Keratinocyte (primary cell): ENCODE measurements at regions not wholly inside any gene's neighbourhood (a gene's known extent, or its start where the extent isn't known, plus 50 kb on each side); places are given as distances from the start of the nearest gene placed in this dataset.

Source experiments
- DNase-seq: peaks from one replicate; pipeline ENCODE4 v3.0.0-alpha.2; 2011; ENCODE audit warnings: low read depth, missing footprints, low spot score
- FAIRE-seq: peaks from 2 replicates; lab custom pipeline; 2011; peaks lifted over from hg19 to GRCh38; lab: Jason Lieb, UNC
- H2AFZ ChIP-seq: 2 replicates; pipeline ENCODE4 v1.6.0; 2012; ENCODE audit warnings: low read length, control low read depth, inconsistent platforms; ENCODE audit not compliant: control insufficient read depth
- H3K27ac ChIP-seq: 2 replicates; pipeline ENCODE4 v1.5.1; 2011; ENCODE audit warnings: low read length; ENCODE audit not compliant: control insufficient read depth, insufficient read depth
- H3K27me3 ChIP-seq: 3 replicates; pipeline ENCODE4 v1.6.0; 2011; ENCODE audit warnings: low read length; ENCODE audit not compliant: control insufficient read depth, insufficient read depth; ENCODE audit errors: extremely low read depth
- H3K36me3 ChIP-seq, 2 experiments: 2 replicates in 1 of 2; 3 replicates in 1 of 2; pipeline ENCODE4 v1.5.1; 2011; ENCODE audit warnings: low read length in 2 of 2, mild to moderate bottlenecking in 1 of 2; ENCODE audit not compliant: control insufficient read depth in 2 of 2, insufficient read depth in 2 of 2; ENCODE audit errors: extremely low read depth in 1 of 2
- H3K4me1 ChIP-seq: 3 replicates; pipeline ENCODE4 v1.5.1; 2011; ENCODE audit warnings: low read length; ENCODE audit not compliant: control insufficient read depth, insufficient read depth; ENCODE audit errors: extremely low read depth
- H3K4me2 ChIP-seq: 3 replicates; pipeline ENCODE4 v1.6.0; 2011; ENCODE audit warnings: low read depth, low read length; ENCODE audit not compliant: control insufficient read depth, insufficient read depth; ENCODE audit errors: extremely low read depth
- H3K4me3 ChIP-seq, 3 experiments: fragments of 200-600 bp in 1 of 3; sonication (generic) in 1 of 3; 2 replicates in 2 of 3; 3 replicates in 1 of 3; pipeline ENCODE4 v1.5.1; 2011 to 2016; ENCODE audit warnings: low read length in 3 of 3, mild to moderate bottlenecking in 3 of 3, control low read depth in 2 of 3, inconsistent platforms in 1 of 3, low read depth in 1 of 3, mixed read lengths in 1 of 3, mixed run types in 1 of 3, moderate library complexity in 1 of 3; ENCODE audit not compliant: control insufficient read depth in 2 of 3, insufficient read depth in 2 of 3; ENCODE audit errors: extremely low read depth in 1 of 3
- H3K79me2 ChIP-seq: 2 replicates; pipeline ENCODE4 v1.6.0; 2012; ENCODE audit warnings: low read length; ENCODE audit not compliant: control insufficient read depth, insufficient read depth
- H3K9ac ChIP-seq: 3 replicates; pipeline ENCODE4 v1.6.0; 2011; ENCODE audit warnings: low read length; ENCODE audit not compliant: control insufficient read depth, insufficient read depth; ENCODE audit errors: extremely low read depth
- H3K9me1 ChIP-seq: 3 replicates; pipeline ENCODE4 v1.6.0; 2011; ENCODE audit warnings: low read length; ENCODE audit not compliant: control insufficient read depth, insufficient read depth; ENCODE audit errors: extremely low read depth
- H3K9me3 ChIP-seq: 2 replicates; pipeline ENCODE4 v1.5.1; 2012; ENCODE audit warnings: low read depth, low read length; ENCODE audit not compliant: control insufficient read depth
- H4K20me1 ChIP-seq: 3 replicates; pipeline ENCODE4 v1.6.0; 2011; ENCODE audit warnings: low read length; ENCODE audit not compliant: control insufficient read depth, insufficient read depth; ENCODE audit errors: extremely low read depth
- CTCF ChIP-seq, 3 experiments: IDR thresholded peaks in 1 of 3; conservative IDR thresholded peaks in 1 of 3; optimal IDR thresholded peaks in 1 of 3; 2 replicates in 2 of 3; 3 replicates in 1 of 3; pipeline versions ENCODE3 to v1.5.1; 2011; ENCODE audit warnings: low read length in 3 of 3, mild to moderate bottlenecking in 3 of 3, moderate library complexity in 2 of 3, control low read depth in 1 of 3, inconsistent platforms in 1 of 3; ENCODE audit not compliant: insufficient read depth in 2 of 3; ENCODE audit errors: extremely low read depth in 1 of 3
- EZH2 ChIP-seq: IDR thresholded peaks from one replicate; pipeline ENCODE4 v1.6.1; 2012; ENCODE audit warnings: inconsistent platforms, mild to moderate bottlenecking, low read length, moderate library complexity
- dilution Hi-C: fragments of 300-500 bp; cut with MboI; formaldehyde crosslinking; loops from one replicate; pipeline ENCODE4 v1.7.0; 2020; ENCODE audit warnings: low sequenced_read_pairs; ENCODE audit not compliant: extremely low pct_ligation_motif_present

GRCh38 chr6:26260725-26261490 lies 104.1 kb upstream of the BTN3A2 start:
- Histone ChIP-seq H3K4me2 (no peak overlapping the region), H3K9me3 (no peaks in the 10 kb centered on the region), H2AFZ (no peak overlapping the region), H3K4me3 (no peak overlapping the region), H4K20me1 (no peaks in the 10 kb centered on the region), H3K9ac (no peak overlapping the region), H3K27ac (no peak overlapping the region), H3K9me1 (no peaks in the 10 kb centered on the region), H3K27me3 (no peaks in the 10 kb centered on the region), H3K36me3 (no peaks in the 10 kb centered on the region), H3K79me2 (no peaks in the 10 kb centered on the region), H3K4me1 (no peaks in the 10 kb centered on the region)
- dilution Hi-C loops = no loop called here
- FAIRE-seq (no peak), DNase-seq (no peak)
- TF ChIP-seq EZH2 (no peak), CTCF (optimal IDR thresholded peaks at IDR 0.05 in 1 of 3, IDR thresholded peaks at IDR 0.05 in 1 of 3, conservative IDR thresholded peaks at IDR 0.05 in 1 of 3; ENCODE audit: extremely low read depth in 1 of 3, insufficient read depth in 2 of 3, low read length in 3 of 3) (no peak)

GRCh38 chr6:26264547-26264946 lies 100.5 kb upstream of the BTN3A2 start:
- no peaks in the 10 kb centered on the region for H3K36me3 ChIP-seq
- H3K79me2 ChIP-seq = no peaks in the 10 kb centered on the region
- H2AFZ ChIP-seq = no peak overlapping the region
- FAIRE-seq = no peak
- no peak overlapping the region for H3K4me2 ChIP-seq
- H3K27ac ChIP-seq = no peak overlapping the region
- H3K9me1 ChIP-seq = no peaks in the 10 kb centered on the region
- H3K4me3 ChIP-seq = no peak overlapping the region
- no peak overlapping the region for H3K9ac ChIP-seq
- TF ChIP-seq CTCF (optimal IDR thresholded peaks at IDR 0.05 in 1 of 3, IDR thresholded peaks at IDR 0.05 in 1 of 3, conservative IDR thresholded peaks at IDR 0.05 in 1 of 3; ENCODE audit: extremely low read depth in 1 of 3, insufficient read depth in 2 of 3, low read length in 3 of 3) = no peak
- TF ChIP-seq EZH2 = no peak
- no peak for DNase-seq
- no peaks in the 10 kb centered on the region for H3K27me3 ChIP-seq
- dilution Hi-C loops = no loop called here
- H4K20me1 ChIP-seq = no peaks in the 10 kb centered on the region
- peaks cover 3% of the 10 kb centered on the region for H3K4me1 ChIP-seq
- no peaks in the 10 kb centered on the region for H3K9me3 ChIP-seq
